Natural killer cell (primary cell): ENCODE measurements at regions not wholly inside any gene's neighbourhood (a gene's known extent, or its start where the extent isn't known, plus 50 kb on each side); places are given as distances from the start of the nearest gene placed in this dataset.

ENCODE experiments used
- ATAC-seq, 3 donors: fragments of 150-1000 bp in 2 of 3; fragments of 200-7000 bp in 1 of 3; cut with Tn5 transposase; 1 replicate in 1 of 3; 2 replicates in 2 of 3; pipeline ENCODE4 v1.10.0; 2021; ENCODE audit warnings: mild to moderate bottlenecking in 2 of 3, moderate library complexity in 2 of 3
- DNase-seq, 2 donors: peaks; one replicate each; pipeline versions ENCODE4 v3.0.0 to v3.0.0-alpha.2; 2013 to 2021; ENCODE audit warnings: mixed read lengths in 1 of 2
- H3K27ac ChIP-seq: one replicate; pipeline ENCODE4 v1.5.1; 2013; ENCODE audit warnings: mild to moderate bottlenecking, low read length
- H3K27me3 ChIP-seq: one replicate; pipeline ENCODE4 v1.6.1; 2013; ENCODE audit warnings: low read length; ENCODE audit not compliant: control insufficient read depth, insufficient read depth
- H3K36me3 ChIP-seq: one replicate; pipeline ENCODE4 v1.6.1; 2013; ENCODE audit warnings: low read length; ENCODE audit not compliant: control insufficient read depth, insufficient read depth
- H3K4me1 ChIP-seq: one replicate; pipeline ENCODE4 v1.6.1; 2013; ENCODE audit warnings: low read length; ENCODE audit not compliant: control insufficient read depth, insufficient read depth
- H3K4me3 ChIP-seq: one replicate; pipeline ENCODE4 v1.5.1; 2013; ENCODE audit warnings: low read length
- H3K9me3 ChIP-seq: one replicate; pipeline ENCODE4 v1.6.1; 2013; ENCODE audit warnings: low read length; ENCODE audit not compliant: control insufficient read depth, insufficient read depth
- H3K27ac Mint-ChIP-seq, 2 donors: one replicate each; pipeline ENCODE4 v1.8.0; 2022; ENCODE audit warnings: mild to moderate bottlenecking in 2 of 2, mixed read lengths in 2 of 2, moderate library complexity in 1 of 2
- H3K27me3 Mint-ChIP-seq, 2 donors: one replicate each; pipeline ENCODE4 v1.8.0; 2022; ENCODE audit warnings: low read depth in 2 of 2, mixed read lengths in 2 of 2
- H3K36me3 Mint-ChIP-seq: one replicate; pipeline ENCODE4 v1.8.0; 2022; ENCODE audit warnings: mixed read lengths
- H3K4me1 Mint-ChIP-seq, 2 donors: one replicate each; pipeline ENCODE4 v1.8.0; 2022; ENCODE audit warnings: mixed read lengths in 2 of 2
- H3K4me3 Mint-ChIP-seq: one replicate; pipeline ENCODE4 v1.8.0; 2022; ENCODE audit warnings: mild to moderate bottlenecking, moderate library complexity, mixed read lengths
- H3K9me3 Mint-ChIP-seq, 2 donors: one replicate each; pipeline ENCODE4 v1.8.0; 2022; ENCODE audit warnings: mixed read lengths in 2 of 2
- CTCF ChIP-seq: fragments of 200-600 bp; IDR thresholded peaks from one replicate; pipeline ENCODE4 v1.8.0; 2022; ENCODE audit warnings: antibody characterized with exemption
- WGBS: methylation state at CpG from one replicate; pipeline ENCODE4 v1.1.7; 2013; ENCODE audit warnings: missing lambda C conversion rate; ENCODE audit not compliant: insufficient coverage; 5-methylcytosine and 5-hydroxymethylcytosine counted together
- intact Hi-C: fragments of 100-400 bp; cut with micrococcal nuclease; formaldehyde crosslinking; loops from one replicate; pipeline ENCODE4 v1.14.2; 2022

- H3K27me3 ChIP-seq: no peaks in the 10 kb centered on the region
- no peaks in the 10 kb centered on the region for H3K4me1 ChIP-seq
- ATAC-seq (no peak), DNase-seq (no peak)
- no peaks in the 10 kb centered on the region for H3K9me3 ChIP-seq
- H3K36me3 Mint-ChIP-seq: no peaks in the 10 kb centered on the region
- intact Hi-C loops: no loop called here
- TF ChIP-seq CTCF: no peak
- H3K27ac ChIP-seq: no peak overlapping the region
- no peaks in the 10 kb centered on the region for H3K36me3 ChIP-seq
- no peak overlapping the region for H3K4me3 Mint-ChIP-seq
- no peak overlapping the region for H3K4me3 ChIP-seq
- 75% methylated on average over 4 of the region's 4 CpGs for WGBS
- H3K4me1 Mint-ChIP-seq: no peaks in the 10 kb centered on the region
- H3K27me3 Mint-ChIP-seq: peaks cover 18 to 23% of the 10 kb centered on the region in 2 donors
- no peak overlapping the region for H3K27ac Mint-ChIP-seq
- no peaks in the 10 kb centered on the region for H3K9me3 Mint-ChIP-seq
Measured at GRCh38 chr7:36025190-36025589, 127.9 kb upstream of the EEPD1 start.

- intact Hi-C loops: no loop called here
- DNase-seq: no peak
- TF ChIP-seq CTCF: no peak
- Histone ChIP-seq H3K4me1 (no peaks in the 10 kb centered on the region), H3K36me3 (no peaks in the 10 kb centered on the region), H3K27ac (no peak overlapping the region), H3K4me3 (no peak overlapping the region), H3K27me3 (no peaks in the 10 kb centered on the region), H3K9me3 (no peaks in the 10 kb centered on the region)
- Mint-ChIP-seq H3K27me3 (peaks cover 31 to 33% of the 10 kb centered on the region in 2 donors), H3K36me3 (no peaks in the 10 kb centered on the region), H3K27ac (no peak overlapping the region), H3K4me1 (no peaks in the 10 kb centered on the region), H3K9me3 (no peaks in the 10 kb centered on the region), H3K4me3 (no peak overlapping the region)
- ATAC-seq: no peak
- 61% methylated on average over 4 of the region's 4 CpGs for WGBS
Measured at GRCh38 chr7:36029311-36029710, 123.7 kb upstream of the EEPD1 start.

- no peaks in the 10 kb centered on the region for H3K36me3 Mint-ChIP-seq
- intact Hi-C loops: no loop called here
Measured at GRCh38 chr7:36029853-36030515, 123.1 kb upstream of the EEPD1 start.

More at GRCh38 chr7:36029853-36030515, 123.1 kb upstream of the EEPD1 start:
- WGBS: 85% methylated on average over 3 of the region's 3 CpGs
- Mint-ChIP-seq H3K9me3 (no peaks in the 10 kb centered on the region), H3K27ac (no peak overlapping the region), H3K4me3 (no peak overlapping the region), H3K4me1 (no peaks in the 10 kb centered on the region), H3K27me3 (peaks cover 26 to 32% of the 10 kb centered on the region in 2 donors)
- no peak for DNase-seq
- no peak overlapping the region for H3K27ac ChIP-seq
- H3K9me3 ChIP-seq: no peaks in the 10 kb centered on the region
- H3K27me3 ChIP-seq: no peaks in the 10 kb centered on the region
- no peak overlapping the region for H3K4me3 ChIP-seq
- no peak for TF ChIP-seq CTCF
- ATAC-seq: no peak
- no peaks in the 10 kb centered on the region for H3K4me1 ChIP-seq
- H3K36me3 ChIP-seq: no peaks in the 10 kb centered on the region
